SK-N-SH treated with all-trans-retinoic acid at 6 μM for 48 hours (cell line): ENCODE measurements at regions not wholly inside any gene's neighbourhood (a gene's known extent, or its start where the extent isn't known, plus 50 kb on each side); places are given as distances from the start of the nearest gene placed in this dataset.

ENCODE experiments used
- ATAC-seq: fragments of 200-7000 bp; cut with Tn5 transposase; 3 replicates; pipeline ENCODE4 v1.9.1; 2020; ENCODE audit warnings: mild to moderate bottlenecking, moderate library complexity
- ARNTL ChIP-seq: fragments of 450-650 bp; formaldehyde crosslinking; IDR thresholded peaks from 2 replicates; pipeline ENCODE4 v1.5.0; 2020; ENCODE audit warnings: low read depth, mild to moderate bottlenecking, moderate library complexity, borderline replicate concordance
- BACH2 ChIP-seq: fragments of 250-450 bp; sonication (Bioruptor Pico); IDR thresholded peaks from 2 replicates; pipeline ENCODE4 v1.9.0; 2021; ENCODE audit warnings: mild to moderate bottlenecking, borderline replicate concordance
- CREB5 ChIP-seq: fragments of 250-450 bp; sonication (Bioruptor Pico); IDR thresholded peaks from 2 replicates; pipeline ENCODE4 v1.5.1; 2020; ENCODE audit warnings: low read depth, mild to moderate bottlenecking, moderate library complexity
- CSDC2 ChIP-seq: fragments of 250-450 bp; sonication (Bioruptor Pico); IDR thresholded peaks from 2 replicates; pipeline ENCODE4 v1.5.0; 2020; ENCODE audit warnings: mild to moderate bottlenecking, moderate library complexity
- CSRNP3 ChIP-seq: fragments of 250-450 bp; sonication (Bioruptor Pico); IDR thresholded peaks from 2 replicates; pipeline ENCODE4 v1.5.1; 2021; ENCODE audit warnings: mild to moderate bottlenecking, moderate library complexity
- ESRRG ChIP-seq: fragments of 250-450 bp; sonication (Bioruptor Pico); IDR thresholded peaks from 2 replicates; pipeline ENCODE4 v1.6.1; 2021; ENCODE audit warnings: mild to moderate bottlenecking
- GLIS3 ChIP-seq: fragments of 250-450 bp; sonication (Bioruptor Pico); IDR thresholded peaks from 2 replicates; pipeline ENCODE4 v1.5.0; 2020; ENCODE audit warnings: mild to moderate bottlenecking, moderate library complexity
- ISL1 ChIP-seq: fragments of 250-450 bp; sonication (Bioruptor Pico); IDR thresholded peaks from 2 replicates; pipeline ENCODE4 v2.1.2; 2022; ENCODE audit warnings: mild to moderate bottlenecking, moderate library complexity
- OSR1 ChIP-seq: fragments of 250-450 bp; sonication (Bioruptor Pico); IDR thresholded peaks from 2 replicates; pipeline ENCODE4 v1.8.0; 2022; ENCODE audit warnings: moderate library complexity, mild to moderate bottlenecking, inconsistent platforms
- PPARA ChIP-seq: fragments of 250-450 bp; sonication (Bioruptor Pico); IDR thresholded peaks from 2 replicates; pipeline ENCODE4 v1.5.0; 2020; ENCODE audit warnings: mild to moderate bottlenecking, borderline replicate concordance
- RARB ChIP-seq: fragments of 250-450 bp; sonication (Bioruptor Pico); IDR thresholded peaks from 2 replicates; pipeline ENCODE4 v1.8.0; 2021; ENCODE audit warnings: mild to moderate bottlenecking, moderate library complexity
- SNAI2 ChIP-seq: fragments of 250-450 bp; sonication (Bioruptor Pico); IDR thresholded peaks from 2 replicates; pipeline ENCODE4 v1.5.0; 2020; ENCODE audit warnings: mild to moderate bottlenecking, moderate library complexity
- TCF4 ChIP-seq: fragments of 250-450 bp; sonication (Bioruptor Pico); IDR thresholded peaks from 2 replicates; pipeline ENCODE4 v1.8.0; 2021; ENCODE audit warnings: mild to moderate bottlenecking, moderate library complexity, borderline replicate concordance
- TOX ChIP-seq: fragments of 250-450 bp; sonication (Bioruptor Pico); IDR thresholded peaks from 2 replicates; pipeline ENCODE4 v1.8.0; 2021; ENCODE audit warnings: mild to moderate bottlenecking, moderate library complexity, borderline replicate concordance
- ZC3H10 ChIP-seq: fragments of 250-450 bp; sonication (Bioruptor Pico); IDR thresholded peaks from 2 replicates; pipeline ENCODE4 v1.5.1; 2021; ENCODE audit warnings: mild to moderate bottlenecking, moderate library complexity
- ZFP3 ChIP-seq: fragments of 250-450 bp; sonication (Bioruptor Pico); IDR thresholded peaks from 2 replicates; pipeline ENCODE4 v1.5.0; 2020; ENCODE audit warnings: mild to moderate bottlenecking, moderate library complexity
- ZFP30 ChIP-seq: fragments of 450-650 bp; formaldehyde crosslinking; IDR thresholded peaks from 2 replicates; pipeline ENCODE4 v1.5.0; 2022; ENCODE audit warnings: mild to moderate bottlenecking, moderate library complexity
- ZNF565 ChIP-seq: fragments of 450-650 bp; formaldehyde crosslinking; conservative IDR thresholded peaks from 2 replicates; pipeline ENCODE4 v1.5.0; 2020; ENCODE audit warnings: low read depth, mild to moderate bottlenecking, moderate library complexity
- ZNF70 ChIP-seq: fragments of 450-650 bp; formaldehyde crosslinking; IDR thresholded peaks from 2 replicates; pipeline ENCODE4 v1.5.0; 2020; ENCODE audit warnings: mild to moderate bottlenecking, moderate library complexity
- TF ChIP-seq, protein P1 (sequence below): fragments of 250-450 bp; sonication (Bioruptor Pico); IDR thresholded peaks from 2 replicates; pipeline ENCODE4 v1.8.0; 2020; ENCODE audit warnings: mild to moderate bottlenecking, moderate library complexity, borderline replicate concordance
- TF ChIP-seq, protein P2 (sequence below): fragments of 250-450 bp; sonication (Bioruptor Pico); IDR thresholded peaks from 2 replicates; pipeline ENCODE4 v1.8.0; 2021; ENCODE audit warnings: low read depth, mild to moderate bottlenecking, moderate library complexity, borderline replicate concordance
- TF ChIP-seq, protein P3 (sequence below): fragments of 250-450 bp; sonication (Bioruptor Pico); IDR thresholded peaks from 2 replicates; pipeline ENCODE4 v1.5.0; 2020; ENCODE audit warnings: mild to moderate bottlenecking, moderate library complexity

GRCh38 chr7:131629217-131629882 lies 72.9 kb upstream of the PODXL start:
- TF ChIP-seq ESRRG (CRISPR knock-in tag) (no peak), RARB (CRISPR knock-in tag) (no peak), ZNF565 (CRISPR knock-in tag) (no peak), ZFP30 (CRISPR knock-in tag) (no peak), TCF4 (CRISPR knock-in tag) (no peak), PPARA (CRISPR knock-in tag) (no peak), OSR1 (no peak), SNAI2 (CRISPR knock-in tag) (no peak), GLIS3 (CRISPR knock-in tag) (no peak), ZC3H10 (CRISPR knock-in tag) (no peak), ISL1 (no peak), CSDC2 (no peak)
- TF ChIP-seq, protein P1, sequence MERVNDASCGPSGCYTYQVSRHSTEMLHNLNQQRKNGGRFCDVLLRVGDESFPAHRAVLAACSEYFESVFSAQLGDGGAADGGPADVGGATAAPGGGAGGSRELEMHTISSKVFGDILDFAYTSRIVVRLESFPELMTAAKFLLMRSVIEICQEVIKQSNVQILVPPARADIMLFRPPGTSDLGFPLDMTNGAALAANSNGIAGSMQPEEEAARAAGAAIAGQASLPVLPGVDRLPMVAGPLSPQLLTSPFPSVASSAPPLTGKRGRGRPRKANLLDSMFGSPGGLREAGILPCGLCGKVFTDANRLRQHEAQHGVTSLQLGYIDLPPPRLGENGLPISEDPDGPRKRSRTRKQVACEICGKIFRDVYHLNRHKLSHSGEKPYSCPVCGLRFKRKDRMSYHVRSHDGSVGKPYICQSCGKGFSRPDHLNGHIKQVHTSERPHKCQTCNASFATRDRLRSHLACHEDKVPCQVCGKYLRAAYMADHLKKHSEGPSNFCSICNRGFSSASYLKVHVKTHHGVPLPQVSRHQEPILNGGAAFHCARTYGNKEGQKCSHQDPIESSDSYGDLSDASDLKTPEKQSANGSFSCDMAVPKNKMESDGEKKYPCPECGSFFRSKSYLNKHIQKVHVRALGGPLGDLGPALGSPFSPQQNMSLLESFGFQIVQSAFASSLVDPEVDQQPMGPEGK (CRISPR knock-in tag): no peak
- TF ChIP-seq, all 23 proteins: peak for 0
- ATAC-seq: peak; percentile 46

DNA sequence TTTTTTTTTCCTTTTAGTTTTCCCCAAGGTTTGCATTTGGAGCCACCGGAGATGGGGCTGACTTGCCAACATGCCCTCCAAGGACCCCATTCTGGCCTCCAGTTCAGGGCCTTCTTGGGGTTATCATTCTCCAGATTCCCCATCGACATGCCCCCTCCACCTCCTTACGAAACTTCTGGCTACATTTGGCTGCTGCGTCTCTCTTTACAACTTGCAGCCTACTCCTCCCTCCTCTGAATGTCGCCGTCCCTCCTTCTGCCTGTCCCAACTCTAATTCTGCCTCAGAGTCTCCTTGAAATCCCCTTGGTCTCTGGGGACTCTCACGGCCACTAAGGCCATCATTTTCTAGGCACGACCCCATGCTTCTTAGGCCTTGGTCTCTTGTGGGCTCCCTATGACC lies 72.2 kb upstream of the PODXL start:
- ATAC-seq: no peak
- TF ChIP-seq CSRNP3 (CRISPR knock-in tag) (no peak), ZNF565 (CRISPR knock-in tag) (no peak), GLIS3 (CRISPR knock-in tag) (no peak), CREB5 (CRISPR knock-in tag) (no peak), ZC3H10 (CRISPR knock-in tag) (no peak), ISL1 (no peak), ZFP30 (CRISPR knock-in tag) (no peak), ZFP3 (no peak), TCF4 (CRISPR knock-in tag) (no peak), BACH2 (CRISPR knock-in tag) (no peak), TOX (CRISPR knock-in tag) (no peak), ARNTL (CRISPR knock-in tag) (no peak), ZNF70 (CRISPR knock-in tag) (no peak)
- TF ChIP-seq, protein P2, sequence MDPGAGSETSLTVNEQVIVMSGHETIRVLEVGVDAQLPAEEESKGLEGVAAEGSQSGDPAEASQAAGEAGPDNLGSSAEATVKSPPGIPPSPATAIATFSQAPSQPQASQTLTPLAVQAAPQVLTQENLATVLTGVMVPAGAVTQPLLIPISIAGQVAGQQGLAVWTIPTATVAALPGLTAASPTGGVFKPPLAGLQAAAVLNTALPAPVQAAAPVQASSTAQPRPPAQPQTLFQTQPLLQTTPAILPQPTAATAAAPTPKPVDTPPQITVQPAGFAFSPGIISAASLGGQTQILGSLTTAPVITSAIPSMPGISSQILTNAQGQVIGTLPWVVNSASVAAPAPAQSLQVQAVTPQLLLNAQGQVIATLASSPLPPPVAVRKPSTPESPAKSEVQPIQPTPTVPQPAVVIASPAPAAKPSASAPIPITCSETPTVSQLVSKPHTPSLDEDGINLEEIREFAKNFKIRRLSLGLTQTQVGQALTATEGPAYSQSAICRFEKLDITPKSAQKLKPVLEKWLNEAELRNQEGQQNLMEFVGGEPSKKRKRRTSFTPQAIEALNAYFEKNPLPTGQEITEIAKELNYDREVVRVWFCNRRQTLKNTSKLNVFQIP (CRISPR knock-in tag): no peak
- TF ChIP-seq, protein P1 (CRISPR knock-in tag): no peak

- ATAC-seq: no peak
- TF ChIP-seq ISL1 (no peak), PPARA (CRISPR knock-in tag) (no peak), OSR1 (no peak), CSRNP3 (CRISPR knock-in tag) (no peak), ZC3H10 (CRISPR knock-in tag) (no peak), ZFP30 (CRISPR knock-in tag) (no peak), ZNF70 (CRISPR knock-in tag) (no peak), ARNTL (CRISPR knock-in tag) (no peak), TCF4 (CRISPR knock-in tag) (no peak), CSDC2 (no peak), ZFP3 (no peak), GLIS3 (CRISPR knock-in tag) (no peak)
- TF ChIP-seq, protein P3, sequence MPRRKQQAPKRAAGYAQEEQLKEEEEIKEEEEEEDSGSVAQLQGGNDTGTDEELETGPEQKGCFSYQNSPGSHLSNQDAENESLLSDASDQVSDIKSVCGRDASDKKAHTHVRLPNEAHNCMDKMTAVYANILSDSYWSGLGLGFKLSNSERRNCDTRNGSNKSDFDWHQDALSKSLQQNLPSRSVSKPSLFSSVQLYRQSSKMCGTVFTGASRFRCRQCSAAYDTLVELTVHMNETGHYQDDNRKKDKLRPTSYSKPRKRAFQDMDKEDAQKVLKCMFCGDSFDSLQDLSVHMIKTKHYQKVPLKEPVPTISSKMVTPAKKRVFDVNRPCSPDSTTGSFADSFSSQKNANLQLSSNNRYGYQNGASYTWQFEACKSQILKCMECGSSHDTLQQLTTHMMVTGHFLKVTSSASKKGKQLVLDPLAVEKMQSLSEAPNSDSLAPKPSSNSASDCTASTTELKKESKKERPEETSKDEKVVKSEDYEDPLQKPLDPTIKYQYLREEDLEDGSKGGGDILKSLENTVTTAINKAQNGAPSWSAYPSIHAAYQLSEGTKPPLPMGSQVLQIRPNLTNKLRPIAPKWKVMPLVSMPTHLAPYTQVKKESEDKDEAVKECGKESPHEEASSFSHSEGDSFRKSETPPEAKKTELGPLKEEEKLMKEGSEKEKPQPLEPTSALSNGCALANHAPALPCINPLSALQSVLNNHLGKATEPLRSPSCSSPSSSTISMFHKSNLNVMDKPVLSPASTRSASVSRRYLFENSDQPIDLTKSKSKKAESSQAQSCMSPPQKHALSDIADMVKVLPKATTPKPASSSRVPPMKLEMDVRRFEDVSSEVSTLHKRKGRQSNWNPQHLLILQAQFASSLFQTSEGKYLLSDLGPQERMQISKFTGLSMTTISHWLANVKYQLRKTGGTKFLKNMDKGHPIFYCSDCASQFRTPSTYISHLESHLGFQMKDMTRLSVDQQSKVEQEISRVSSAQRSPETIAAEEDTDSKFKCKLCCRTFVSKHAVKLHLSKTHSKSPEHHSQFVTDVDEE (CRISPR knock-in tag): no peak
Observed at GRCh38 chr7:131627735-131628190, 71.3 kb upstream of the PODXL start.
